Mucosa of rectum (tissue), 2 donors: ENCODE measurements at regions not wholly inside any gene's neighbourhood (a gene's known extent, or its start where the extent isn't known, plus 50 kb on each side); places are given as distances from the start of the nearest gene placed in this dataset.

ENCODE experiments used
- H3K27ac ChIP-seq, 2 donors: one replicate each; pipeline ENCODE4 v1.7.0; 2013; ENCODE audit warnings: inconsistent platforms in 2 of 2, low read depth in 2 of 2, low read length in 2 of 2
- H3K27me3 ChIP-seq, 2 donors: one replicate each; pipeline ENCODE4 v1.7.0; 2013; ENCODE audit warnings: low read length in 2 of 2; ENCODE audit not compliant: control insufficient read depth in 2 of 2, insufficient read depth in 2 of 2
- H3K36me3 ChIP-seq, 2 donors: one replicate each; pipeline ENCODE4 v1.7.0; 2013; ENCODE audit warnings: low read length in 2 of 2; ENCODE audit not compliant: control insufficient read depth in 2 of 2, insufficient read depth in 2 of 2
- H3K4me1 ChIP-seq, 2 donors: one replicate each; pipeline ENCODE4 v1.7.0; 2013; ENCODE audit warnings: low read length in 2 of 2, mild to moderate bottlenecking in 1 of 2; ENCODE audit not compliant: control insufficient read depth in 2 of 2, insufficient read depth in 2 of 2
- H3K4me3 ChIP-seq, 2 donors: one replicate each; pipeline ENCODE4 v1.7.0; 2013; ENCODE audit warnings: low read length in 2 of 2
- H3K9ac ChIP-seq, 2 donors: one replicate each; pipeline ENCODE4 v1.7.0; 2013; ENCODE audit warnings: low read length in 2 of 2, low read depth in 1 of 2, mild to moderate bottlenecking in 1 of 2
- H3K9me3 ChIP-seq, 2 donors: one replicate each; pipeline ENCODE4 v1.7.0; 2013; ENCODE audit warnings: low read length in 2 of 2; ENCODE audit not compliant: control insufficient read depth in 2 of 2
- donor health status: healthy.
- donor health status: Normal muscosa, but diverticular disease.

- Histone ChIP-seq H3K27me3 (no peaks in the 10 kb centered on the region), H3K4me3 (no peak overlapping the region), H3K27ac (no peak overlapping the region), H3K9ac (no peak overlapping the region), H3K4me1 (no peaks in the 10 kb centered on the region), H3K9me3 (no peaks in the 10 kb centered on the region), H3K36me3 (no peaks in the 10 kb centered on the region)
These were observed 83.1 kb upstream of the HABP2 start for GRCh38 chr10:113469796-113470195.

GRCh38 chr10:113470372-113471240, 82.2 kb upstream of the HABP2 start:
- no peak overlapping the region for H3K4me3 ChIP-seq
- no peaks in the 10 kb centered on the region for H3K4me1 ChIP-seq
- H3K36me3 ChIP-seq, result no peaks in the 10 kb centered on the region
- H3K9ac ChIP-seq, result no peak overlapping the region
- H3K9me3 ChIP-seq, result no peaks in the 10 kb centered on the region
- no peaks in the 10 kb centered on the region for H3K27me3 ChIP-seq
- H3K27ac ChIP-seq, result no peak overlapping the region

- H3K4me1 ChIP-seq, result no peaks in the 10 kb centered on the region
- no peak overlapping the region for H3K27ac ChIP-seq
- no peaks in the 10 kb centered on the region for H3K27me3 ChIP-seq
- no peak overlapping the region for H3K9ac ChIP-seq
- no peak overlapping the region for H3K4me3 ChIP-seq
- H3K36me3 ChIP-seq, result no peaks in the 10 kb centered on the region
- H3K9me3 ChIP-seq, result no peaks in the 10 kb centered on the region
These were observed 81.4 kb upstream of the HABP2 start for GRCh38 chr10:113471241-113471996.

- Histone ChIP-seq H3K4me1 (no peaks in the 10 kb centered on the region), H3K9ac (no peak overlapping the region), H3K27ac (no peak overlapping the region), H3K4me3 (no peak overlapping the region), H3K9me3 (no peaks in the 10 kb centered on the region), H3K36me3 (no peaks in the 10 kb centered on the region), H3K27me3 (no peaks in the 10 kb centered on the region)
These were observed 79.8 kb upstream of the HABP2 start for GRCh38 chr10:113473011-113473410.

- Histone ChIP-seq H3K9ac (no peak overlapping the region), H3K27me3 (no peaks in the 10 kb centered on the region), H3K36me3 (no peaks in the 10 kb centered on the region), H3K4me3 (no peak overlapping the region), H3K27ac (no peak overlapping the region), H3K9me3 (no peaks in the 10 kb centered on the region), H3K4me1 (no peaks in the 10 kb centered on the region)
These were observed 79.0 kb upstream of the HABP2 start for GRCh38 chr10:113473851-113474250.

GRCh38 chr10:113474752-113475151, 78.1 kb upstream of the HABP2 start:
- no peak overlapping the region for H3K4me3 ChIP-seq
- H3K9me3 ChIP-seq, result peaks cover 5 to 6% of the 10 kb centered on the region in 2 donors
- no peaks in the 10 kb centered on the region for H3K36me3 ChIP-seq
- H3K4me1 ChIP-seq, result no peaks in the 10 kb centered on the region
- H3K27ac ChIP-seq, result no peak overlapping the region
- H3K27me3 ChIP-seq, result no peaks in the 10 kb centered on the region
- H3K9ac ChIP-seq, result no peak overlapping the region

GRCh38 chr10:113475381-113475807, 77.5 kb upstream of the HABP2 start:
- Histone ChIP-seq H3K36me3 (no peaks in the 10 kb centered on the region), H3K27me3 (no peaks in the 10 kb centered on the region), H3K9me3 (peaks cover 6 to 10% of the 10 kb centered on the region in 2 donors), H3K4me3 (no peak overlapping the region), H3K9ac (no peak overlapping the region), H3K27ac (no peak overlapping the region), H3K4me1 (no peaks in the 10 kb centered on the region)

GRCh38 chr10:113476191-113476590, 76.7 kb upstream of the HABP2 start:
- Histone ChIP-seq H3K27me3 (no peaks in the 10 kb centered on the region), H3K4me3 (no peak overlapping the region), H3K27ac (no peak overlapping the region), H3K4me1 (no peaks in the 10 kb centered on the region), H3K9ac (no peak overlapping the region), H3K36me3 (no peaks in the 10 kb centered on the region), H3K9me3 (peaks cover 6 to 12% of the 10 kb centered on the region in 2 donors)

- no peak overlapping the region for H3K4me3 ChIP-seq
- no peak overlapping the region for H3K27ac ChIP-seq
- H3K9me3 ChIP-seq, result peaks cover 6 to 12% of the 10 kb centered on the region in 2 donors
- H3K9ac ChIP-seq, result no peak overlapping the region
- H3K27me3 ChIP-seq, result no peaks in the 10 kb centered on the region
- H3K4me1 ChIP-seq, result no peaks in the 10 kb centered on the region
- no peaks in the 10 kb centered on the region for H3K36me3 ChIP-seq
These were observed 76.2 kb upstream of the HABP2 start for GRCh38 chr10:113476673-113477072.

GRCh38 chr10:113477451-113477850, 75.4 kb upstream of the HABP2 start:
- Histone ChIP-seq H3K4me1 (no peaks in the 10 kb centered on the region), H3K27me3 (no peaks in the 10 kb centered on the region), H3K36me3 (no peaks in the 10 kb centered on the region), H3K9me3 (peaks cover 6 to 12% of the 10 kb centered on the region in 2 donors), H3K27ac (no peak overlapping the region), H3K9ac (no peak overlapping the region), H3K4me3 (no peak overlapping the region)
